GM19463 (cell line): ENCODE measurements at regions not wholly inside any gene's neighbourhood (a gene's known extent, or its start where the extent isn't known, plus 50 kb on each side); places are given as distances from the start of the nearest gene placed in this dataset.
"Not testable (repeated sequence)": the region's sequence is repeated elsewhere in the genome, so short reads cannot be mapped to it uniquely, and the experiment has no call there.

Source experiments
- ATAC-seq: cut with Tn5 transposase; IDR thresholded peaks from one replicate; pipeline ENCODE4 v1.9.1; 2021; ENCODE audit warnings: mild to moderate bottlenecking, moderate library complexity; ENCODE audit not compliant: unreplicated experiment

- no peak for ATAC-seq
Observed at GRCh38 chr2:203626952-203627681, 79.3 kb upstream of the CD28 start.

DNA sequence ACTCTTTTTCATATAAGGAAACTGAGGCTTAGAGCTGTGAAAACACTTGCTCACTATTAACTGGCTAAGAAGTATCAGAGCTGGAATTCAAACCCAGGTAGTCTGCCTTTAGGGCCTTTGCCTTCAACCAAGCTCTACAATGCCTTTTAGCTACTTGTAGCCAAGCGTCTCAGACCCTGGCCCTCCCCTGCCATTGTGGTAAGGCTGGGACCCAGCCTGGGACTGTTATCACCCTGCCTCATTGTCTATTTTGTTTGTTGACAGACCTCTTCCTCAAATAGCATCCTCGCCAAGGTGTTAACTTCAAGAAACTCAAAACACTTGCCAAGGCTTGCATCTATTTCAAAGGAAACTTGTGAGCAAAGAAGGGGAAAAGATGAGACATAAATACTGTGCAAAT is 76.7 kb upstream of the CD28 start:
- ATAC-seq: no peak

DNA sequence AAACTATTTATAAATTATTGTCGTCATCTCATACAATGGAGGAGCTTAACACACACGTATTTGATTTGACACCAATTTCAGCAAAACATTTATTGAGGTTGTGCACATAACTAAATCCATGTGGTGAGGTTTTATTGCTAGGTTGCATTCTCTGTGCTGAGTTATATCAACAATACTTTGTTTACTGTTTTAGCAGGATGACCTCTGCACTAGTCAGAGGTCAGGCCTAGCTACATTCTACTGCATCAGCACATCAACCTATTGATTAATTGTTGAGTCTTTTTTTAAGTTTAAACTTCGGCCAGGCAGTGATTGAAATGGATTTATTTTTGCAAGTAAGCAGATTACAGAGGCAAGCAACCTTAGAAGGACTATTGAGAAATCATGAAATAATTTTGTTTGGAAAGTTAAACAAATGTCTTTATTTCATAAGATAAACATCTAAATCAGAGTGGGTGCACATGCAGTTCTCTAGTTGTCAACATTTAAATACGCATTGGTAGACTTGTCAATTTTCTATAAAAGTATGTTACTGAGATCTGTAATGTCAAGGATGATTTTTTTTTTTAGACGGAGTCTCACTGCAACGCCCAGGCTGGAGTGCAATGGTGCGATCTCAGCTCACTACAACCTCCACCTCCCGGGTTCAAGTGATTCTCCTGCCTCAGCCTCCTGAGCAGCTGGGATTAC is 75.2 kb upstream of the CD28 start:
- ATAC-seq: no peak

DNA sequence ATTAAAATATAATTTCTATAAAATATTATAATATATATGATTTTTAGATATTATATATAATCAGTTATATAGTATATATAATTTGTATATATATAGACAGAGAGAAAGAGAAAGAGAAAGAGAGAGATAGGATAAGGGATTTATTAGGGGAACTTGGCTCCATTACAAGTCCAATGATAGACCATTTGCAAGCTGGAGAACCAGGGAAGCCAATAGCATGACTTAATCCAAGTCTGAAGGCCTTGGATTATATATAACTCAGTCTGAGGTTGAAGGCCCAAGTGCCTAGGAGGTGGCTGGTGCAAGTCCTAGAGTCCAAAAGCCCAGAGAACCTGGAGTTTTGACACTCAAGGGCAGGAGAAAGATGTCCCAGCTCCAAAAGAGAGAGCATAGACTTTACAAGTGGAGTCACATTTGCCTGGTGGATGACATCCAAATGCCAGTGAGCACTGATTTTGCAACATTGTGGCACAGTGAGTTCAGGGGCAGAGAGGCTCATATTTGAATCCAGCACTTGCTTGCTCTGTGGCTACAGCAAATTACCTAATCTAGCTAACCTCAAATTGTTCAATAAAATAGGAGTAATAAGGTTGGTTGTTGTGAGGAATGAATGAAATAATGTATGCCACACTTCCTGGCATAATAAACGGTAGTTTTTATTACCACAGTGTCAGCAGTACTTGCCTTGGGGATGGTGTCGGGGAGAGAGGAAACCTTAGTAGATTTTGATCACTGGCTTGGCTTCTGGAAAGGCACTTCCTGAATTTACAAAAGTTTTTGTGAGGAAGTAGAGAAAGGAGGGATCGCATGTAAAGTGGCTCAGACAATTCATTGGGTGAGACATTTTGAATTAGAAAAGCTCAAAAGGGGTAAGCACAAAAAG is 69.6 kb upstream of the CD28 start:
- no peak for ATAC-seq

DNA sequence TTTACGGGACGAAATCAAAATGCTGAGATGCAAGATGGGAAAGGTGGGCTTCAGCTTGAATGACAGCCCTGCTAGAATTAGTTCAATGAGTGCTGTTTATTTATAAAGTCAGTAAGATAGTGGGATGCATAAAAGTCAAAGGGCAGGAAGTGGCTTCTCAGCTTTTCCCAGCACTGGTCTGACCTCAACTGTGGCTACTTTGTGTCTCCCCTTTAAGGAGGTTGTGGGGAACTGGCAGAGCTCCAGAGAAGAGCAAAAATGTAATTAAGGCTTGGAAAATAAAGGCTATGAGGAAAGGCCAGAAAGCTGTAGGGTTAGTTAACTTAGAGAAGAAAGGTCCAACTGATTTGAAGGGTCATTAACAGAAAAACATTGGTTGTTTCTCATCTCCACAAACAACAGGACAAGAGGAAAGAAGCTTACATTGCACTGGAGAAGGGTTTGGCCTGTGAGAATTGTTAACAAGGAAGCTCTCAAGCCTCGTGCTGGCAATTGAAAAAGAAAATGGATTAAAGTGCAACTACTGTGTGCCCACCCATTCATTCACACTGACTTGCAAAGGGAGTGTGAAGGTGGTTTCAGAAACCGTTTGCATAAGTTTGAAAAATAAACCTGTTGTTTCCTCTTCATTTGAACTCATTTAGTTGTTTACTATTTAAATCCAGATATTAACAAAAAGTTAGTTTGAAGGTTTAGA is 68.8 kb upstream of the CD28 start:
- no peak for ATAC-seq

GRCh38 chr2:203641865-203642264 is 64.6 kb upstream of the CD28 start:
- ATAC-seq: not testable (repeated sequence)

- ATAC-seq: not testable (repeated sequence)
Observed at GRCh38 chr2:203642841-203643240, 63.6 kb upstream of the CD28 start.

GRCh38 chr2:203645831-203646230 is 60.6 kb upstream of the CD28 start:
- ATAC-seq: no peak

DNA sequence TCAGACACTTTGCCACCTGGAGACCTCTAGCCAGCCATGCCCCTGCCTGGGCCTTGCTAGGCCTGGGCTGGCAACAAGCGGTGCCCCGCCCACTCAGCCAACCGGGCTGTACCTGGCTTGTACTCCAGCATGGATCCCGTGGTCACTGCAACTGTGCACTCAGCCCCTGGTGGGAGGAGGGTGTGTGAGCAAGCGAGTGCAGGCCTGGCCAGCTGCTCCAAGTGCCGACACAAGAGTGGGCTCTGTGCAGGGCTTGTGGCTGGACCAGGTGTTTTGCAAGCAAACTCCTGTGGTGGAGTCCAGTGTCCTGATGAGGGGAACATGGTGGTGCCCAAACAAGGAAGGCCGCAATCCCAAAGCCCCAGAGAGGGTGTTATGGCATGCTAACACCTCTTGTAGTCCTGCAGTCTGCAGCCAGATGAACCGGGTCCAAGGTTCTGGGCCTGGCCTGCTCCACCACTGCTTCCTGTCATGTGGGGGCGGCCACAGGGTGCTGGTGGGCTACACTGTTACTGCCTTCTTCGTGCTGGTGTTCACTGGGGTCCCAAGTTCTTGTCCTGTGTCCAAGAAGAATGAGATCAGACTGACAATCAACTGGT is 60.1 kb upstream of the CD28 start:
- ATAC-seq: no peak

GRCh38 chr2:203646961-203647360 is 59.5 kb upstream of the CD28 start:
- no peak for ATAC-seq

- no peak for ATAC-seq
Observed at GRCh38 chr2:203647579-203647978, 58.9 kb upstream of the CD28 start.

DNA sequence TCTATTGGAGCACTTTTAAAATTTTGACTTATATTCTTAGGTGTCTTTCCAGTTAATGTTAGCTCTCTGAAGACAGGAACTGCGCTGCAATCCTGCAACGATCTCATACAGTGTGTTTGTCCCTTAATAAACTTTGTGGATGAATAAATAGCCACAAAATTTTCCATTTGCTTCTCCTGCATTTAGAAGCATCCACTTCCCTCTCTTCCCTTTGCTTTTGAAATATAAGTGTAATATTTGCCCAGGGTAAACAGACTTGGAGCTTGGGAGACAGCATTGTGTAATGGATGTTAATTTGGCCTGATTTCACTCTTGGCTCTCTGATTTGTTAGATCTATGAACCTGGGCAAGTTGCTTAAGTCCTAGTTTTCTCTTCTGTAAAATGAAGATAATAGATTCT is 58.2 kb upstream of the CD28 start:
- no peak for ATAC-seq

DNA sequence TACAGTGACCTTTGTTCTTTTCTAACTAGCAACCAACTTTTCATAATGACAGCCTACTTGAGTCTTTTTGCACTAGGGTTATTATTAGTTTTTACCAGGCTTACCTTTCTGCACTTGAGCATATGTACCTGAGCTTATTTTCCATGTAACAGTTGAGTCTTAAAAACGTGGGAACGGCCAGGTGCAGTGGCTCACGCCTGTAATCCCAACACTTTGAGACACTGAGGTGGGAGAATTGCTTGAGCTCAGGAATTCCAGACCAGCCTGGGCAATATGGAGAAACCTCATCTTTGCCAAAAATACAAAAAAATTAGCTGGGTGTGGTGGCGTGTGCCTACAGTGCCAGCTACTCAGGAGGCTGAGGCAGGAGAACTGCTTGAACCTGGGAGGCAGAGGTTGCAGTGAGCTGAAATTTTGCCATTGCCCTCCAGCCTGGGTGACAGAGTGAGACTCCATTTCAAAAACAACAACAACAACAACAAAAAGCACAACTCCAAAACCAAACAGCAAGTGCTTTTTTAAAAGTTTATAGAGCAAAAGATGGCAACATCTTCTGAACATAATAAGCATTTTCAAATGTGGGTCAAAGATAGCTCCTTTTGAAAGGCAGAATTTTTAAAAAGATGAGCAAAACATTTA is 57.1 kb upstream of the CD28 start:
- no peak for ATAC-seq

DNA sequence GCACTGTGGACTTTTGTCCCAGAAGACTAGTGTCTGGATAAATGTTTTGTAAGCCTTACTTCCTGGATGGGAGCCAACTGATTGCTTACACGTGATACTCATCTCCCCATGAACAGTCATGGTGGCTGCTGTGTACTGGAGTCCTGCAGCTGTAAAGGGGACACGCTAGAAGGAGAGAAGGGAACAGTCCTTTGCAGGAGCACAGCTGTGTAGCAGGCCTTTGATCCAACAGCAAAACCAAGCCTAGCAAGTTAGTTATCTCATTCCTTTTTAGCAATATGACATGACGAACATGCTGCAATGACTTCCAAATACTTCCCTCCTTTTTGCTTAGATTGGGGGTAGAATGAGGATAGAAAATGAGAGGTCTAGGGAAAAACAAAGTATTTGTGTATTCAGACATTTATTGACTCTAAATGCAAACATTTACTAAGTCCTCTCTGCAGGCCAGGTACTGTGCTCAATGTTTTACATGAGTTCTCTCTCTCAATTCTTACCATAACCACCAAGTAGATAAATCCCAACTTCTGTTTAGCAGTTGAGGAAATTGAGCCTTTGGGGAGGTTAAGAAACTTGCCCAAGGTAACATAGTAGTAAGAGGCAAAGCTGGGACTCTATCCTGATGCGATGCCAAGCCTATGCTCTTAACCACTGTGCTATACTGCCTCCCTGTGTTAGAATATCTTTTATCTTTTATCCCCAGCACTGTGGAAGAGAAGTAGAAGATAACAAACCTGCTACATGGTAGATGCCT is 55.4 kb upstream of the CD28 start:
- ATAC-seq: no peak

DNA sequence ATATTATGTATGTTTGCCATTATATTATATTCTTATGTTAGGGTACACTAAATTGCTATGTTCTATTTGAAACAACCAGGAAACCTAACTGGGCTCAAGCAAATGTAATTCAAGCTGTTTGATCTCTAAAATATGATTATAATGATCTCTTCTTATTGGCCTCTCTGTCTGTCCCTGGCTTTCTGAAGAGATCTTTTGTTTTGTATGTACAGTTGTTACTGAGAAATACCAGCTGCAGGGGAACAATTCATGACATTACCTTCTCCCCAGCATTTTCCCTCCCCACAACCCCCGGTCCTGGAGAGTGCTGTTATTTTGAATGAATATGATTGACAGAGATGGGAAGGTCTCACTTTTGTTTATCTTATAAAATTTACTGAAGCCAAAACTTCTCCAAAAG is 54.8 kb upstream of the CD28 start:
- ATAC-seq: no peak

- no peak for ATAC-seq
Observed at GRCh38 chr2:203654826-203655225, 51.6 kb upstream of the CD28 start.

GRCh38 chr2:203656522-203657287 is 49.7 kb upstream of the CD28 start:
- ATAC-seq: no peak
